Vagina (tissue), 2 donors: ENCODE measurements at regions not wholly inside any gene's neighbourhood (a gene's known extent, or its start where the extent isn't known, plus 50 kb on each side); places are given as distances from the start of the nearest gene placed in this dataset.

Experiments used
- DNase-seq, 2 donors: peaks; one replicate each; pipeline ENCODE4 v3.0.0-alpha.2; 2017; ENCODE audit errors: extremely low spot score in 2 of 2
- H3K27ac ChIP-seq: fragments of 200-600 bp; sonication (generic); one replicate; pipeline ENCODE4 v1.5.1; 2019
- H3K27me3 ChIP-seq: fragments of 200-600 bp; sonication (generic); one replicate; pipeline ENCODE4 v1.5.1; 2019
- H3K36me3 ChIP-seq, 2 donors: fragments of 200-600 bp; sonication (generic); one replicate each; pipeline ENCODE4 v1.5.1; 2017 to 2019
- H3K4me1 ChIP-seq: fragments of 200-600 bp; sonication (generic); one replicate; pipeline ENCODE4 v1.5.1; 2019
- H3K4me3 ChIP-seq, 2 donors: fragments of 200-600 bp; sonication (generic); 1 replicate in 1 of 2; 2 replicates in 1 of 2; pipeline ENCODE4 v1.5.1; 2016 to 2019
- H3K9me3 ChIP-seq: fragments of 200-600 bp; sonication (generic); one replicate; pipeline ENCODE4 v1.5.1; 2019
- CTCF ChIP-seq, 3 experiments: fragments of 450-650 bp in 2 of 3; fragments of 200-600 bp in 1 of 3; sonication (generic) in 1 of 3; IDR thresholded peaks; one replicate each; pipeline ENCODE4 v1.5.1; 2017 to 2019; ENCODE audit warnings: antibody characterized with exemption in 3 of 3, mild to moderate bottlenecking in 2 of 3, moderate library complexity in 2 of 3
- POLR2A ChIP-seq, 2 donors: fragments of 450-650 bp; IDR thresholded peaks; one replicate each; pipeline ENCODE4 v1.6.1; 2017; ENCODE audit warnings: antibody characterized with exemption in 2 of 2, mild to moderate bottlenecking in 2 of 2, moderate library complexity in 2 of 2
- POLR2AphosphoS5 ChIP-seq, 2 donors: sonication (generic); formaldehyde crosslinking; IDR thresholded peaks; one replicate each; pipeline ENCODE4 v1.9.0; 2017; ENCODE audit warnings: antibody characterized with exemption in 2 of 2, mild to moderate bottlenecking in 2 of 2, low read depth in 1 of 2; ENCODE audit not compliant: insufficient read depth in 1 of 2
- intact Hi-C: fragments of 100-400 bp; cut with DNase I; formaldehyde crosslinking; loops from one replicate; pipeline ENCODE4 v1.15.1; 2023

GRCh38 chr2:226647621-226648518, 151.8 kb downstream of the IRS1 start:
- Histone ChIP-seq H3K4me1 (peaks cover 24% of the 10 kb centered on the region), H3K36me3 (no peaks in the 10 kb centered on the region), H3K27ac (no peak overlapping the region), H3K27me3 (no peaks in the 10 kb centered on the region), H3K9me3 (no peaks in the 10 kb centered on the region), H3K4me3 (no peak overlapping the region)
- no peak for DNase-seq
- intact Hi-C loops, result no loop called here
- no peak for TF ChIP-seq POLR2AphosphoS5 (IDR thresholded peaks at IDR 0.05; ENCODE audit: insufficient read depth in 1 of 2, low read depth in 1 of 2)
- no peak for TF ChIP-seq POLR2A (IDR thresholded peaks at IDR 0.05)
- no peak for TF ChIP-seq CTCF (IDR thresholded peaks at IDR 0.05)

- no peak overlapping the region for H3K4me3 ChIP-seq
- no peak for TF ChIP-seq POLR2A (IDR thresholded peaks at IDR 0.05)
- TF ChIP-seq CTCF (IDR thresholded peaks at IDR 0.05), result no peak
- TF ChIP-seq POLR2AphosphoS5 (IDR thresholded peaks at IDR 0.05; ENCODE audit: insufficient read depth in 1 of 2, low read depth in 1 of 2), result no peak
- intact Hi-C loops, result no loop called here
Observed at GRCh38 chr2:226644399-226644865, 155.2 kb downstream of the IRS1 start.

DNA sequence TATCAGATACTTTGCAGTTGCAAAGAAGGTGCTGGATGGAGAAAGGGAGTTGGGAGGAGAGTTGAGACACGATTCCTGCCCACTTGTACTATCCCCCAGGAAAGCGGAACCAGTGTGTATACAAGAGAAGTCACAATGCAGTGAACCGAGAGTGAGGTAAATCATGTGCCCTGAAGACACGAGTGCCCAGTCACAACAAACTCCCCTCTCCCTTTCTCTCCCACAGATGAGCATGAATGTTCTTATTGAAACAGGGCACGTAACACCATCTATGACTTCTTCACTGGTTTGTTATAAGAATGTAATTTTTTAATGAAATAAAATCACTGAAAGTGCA, 155.7 kb downstream of the IRS1 start:
- no peak for DNase-seq
- intact Hi-C loops, result no loop called here
- Histone ChIP-seq H3K27ac (no peak overlapping the region), H3K9me3 (no peaks in the 10 kb centered on the region), H3K4me1 (no peaks in the 10 kb centered on the region), H3K27me3 (no peaks in the 10 kb centered on the region), H3K36me3 (no peaks in the 10 kb centered on the region), H3K4me3 (no peak overlapping the region)
- TF ChIP-seq POLR2A (IDR thresholded peaks at IDR 0.05), result no peak

More at GRCh38 chr2:226644399-226644865, 155.2 kb downstream of the IRS1 start:
- H3K36me3 ChIP-seq, result no peaks in the 10 kb centered on the region
- peaks cover 4% of the 10 kb centered on the region for H3K4me1 ChIP-seq
- no peak for DNase-seq
- H3K27me3 ChIP-seq, result no peaks in the 10 kb centered on the region
- H3K9me3 ChIP-seq, result no peaks in the 10 kb centered on the region
- H3K27ac ChIP-seq, result no peak overlapping the region

DNA sequence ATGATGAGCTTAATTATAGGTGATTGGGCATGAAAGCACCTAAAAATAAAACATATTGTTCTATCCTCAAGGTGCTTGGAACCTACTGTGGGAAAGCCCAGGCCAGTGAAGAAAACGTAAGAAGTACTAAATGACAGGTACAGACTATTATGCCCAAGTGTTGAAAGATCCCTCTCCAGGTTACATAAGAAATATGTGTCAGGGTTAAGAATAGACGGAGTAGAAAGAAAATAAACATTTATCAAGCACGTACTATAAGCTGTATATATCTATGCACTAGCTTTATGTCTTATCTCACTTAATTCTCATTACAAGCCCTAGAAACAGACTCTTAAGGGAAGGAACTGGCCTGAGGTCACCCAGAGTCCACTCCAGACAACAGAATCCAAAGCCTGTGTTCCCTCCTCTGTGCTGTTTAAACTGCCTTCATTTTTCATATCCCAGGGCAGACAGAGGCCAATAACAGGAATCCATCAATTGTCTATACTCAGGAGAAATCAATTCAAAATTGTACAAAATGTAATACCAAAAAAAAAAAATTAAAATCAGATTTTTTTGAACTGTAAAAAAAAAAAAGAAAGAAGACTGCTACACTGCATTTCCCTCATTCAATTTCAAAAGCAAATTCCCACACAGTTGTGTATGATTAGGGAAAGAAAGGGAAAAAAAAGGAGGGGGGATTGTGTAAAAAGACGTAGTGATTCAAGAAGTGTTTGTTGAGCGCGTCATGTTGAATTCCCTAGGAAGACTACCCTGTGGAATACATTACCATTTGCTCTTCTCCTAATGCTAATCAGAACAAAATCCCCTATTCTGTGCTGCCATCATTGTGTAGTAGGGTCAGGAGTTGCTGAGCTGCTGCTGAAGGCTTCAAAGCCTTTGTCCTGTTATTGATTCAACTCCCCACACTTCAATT, 156.3 kb downstream of the IRS1 start:
- TF ChIP-seq CTCF (IDR thresholded peaks at IDR 0.05) (no peak), POLR2A (IDR thresholded peaks at IDR 0.05) (no peak), POLR2AphosphoS5 (IDR thresholded peaks at IDR 0.05; ENCODE audit: insufficient read depth in 1 of 2, low read depth in 1 of 2) (no peak)
- no peak for DNase-seq
- no peak overlapping the region for H3K27ac ChIP-seq
- intact Hi-C loops, result no loop called here
- no peaks in the 10 kb centered on the region for H3K4me1 ChIP-seq
- H3K36me3 ChIP-seq, result no peaks in the 10 kb centered on the region
- no peaks in the 10 kb centered on the region for H3K27me3 ChIP-seq
- H3K4me3 ChIP-seq, result no peak overlapping the region
- no peaks in the 10 kb centered on the region for H3K9me3 ChIP-seq

DNA sequence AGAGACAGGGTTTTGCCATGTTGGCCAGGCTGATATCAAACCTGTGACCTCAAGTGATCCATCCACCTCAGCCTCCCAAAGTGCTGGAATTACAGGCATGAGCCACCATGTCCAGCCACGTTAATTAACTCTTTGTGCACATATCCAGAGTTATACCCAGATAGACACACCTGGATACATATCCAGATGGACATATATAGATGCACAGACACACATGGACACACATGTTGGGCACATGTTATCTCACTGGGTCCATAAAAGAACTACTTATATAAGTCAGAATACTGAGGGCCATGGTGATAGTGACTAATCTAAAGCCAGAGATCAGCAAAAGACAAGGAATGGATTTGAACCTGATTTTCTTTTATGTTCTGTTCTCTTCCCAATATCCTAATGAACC, 158.6 kb downstream of the IRS1 start:
- Histone ChIP-seq H3K4me3 (no peak overlapping the region), H3K4me1 (no peaks in the 10 kb centered on the region), H3K27ac (no peak overlapping the region), H3K27me3 (no peaks in the 10 kb centered on the region), H3K9me3 (no peaks in the 10 kb centered on the region), H3K36me3 (no peaks in the 10 kb centered on the region)
- intact Hi-C loops, result no loop called here
- TF ChIP-seq POLR2AphosphoS5 (IDR thresholded peaks at IDR 0.05; ENCODE audit: insufficient read depth in 1 of 2, low read depth in 1 of 2) (no peak), CTCF (IDR thresholded peaks at IDR 0.05) (no peak), POLR2A (IDR thresholded peaks at IDR 0.05) (no peak)
- DNase-seq, result no peak
